Iris pigment epithelial cell (primary cell): ENCODE measurements at regions not wholly inside any gene's neighbourhood (a gene's known extent, or its start where the extent isn't known, plus 50 kb on each side); places are given as distances from the start of the nearest gene placed in this dataset.

Source experiments
- DNase-seq: peaks from one replicate; pipeline ENCODE4 v3.0.0-alpha.2; 2011; ENCODE audit warnings: low read depth

- DNase-seq: peak; percentile 26
These were observed 168.1 kb upstream of the MBNL1 start for GRCh38 chr3:152100491-152101132.

- no peak for DNase-seq
These were observed 166.3 kb upstream of the MBNL1 start for GRCh38 chr3:152102410-152102809.

GRCh38 chr3:152103257-152103656, 165.5 kb upstream of the MBNL1 start:
- DNase-seq: no peak

GRCh38 chr3:152104847-152105415, 163.8 kb upstream of the MBNL1 start:
- no peak for DNase-seq

GRCh38 chr3:152105446-152105845, 163.3 kb upstream of the MBNL1 start:
- DNase-seq: no peak

- no peak for DNase-seq
These were observed 159.7 kb upstream of the MBNL1 start for GRCh38 chr3:152109038-152109437.

- DNase-seq: peak; percentile 69
These were observed 155.3 kb upstream of the MBNL1 start for GRCh38 chr3:152113413-152113812.

- DNase-seq: peak; percentile 30
These were observed 154.6 kb upstream of the MBNL1 start for GRCh38 chr3:152113992-152114651.

- peak; percentile 53 for DNase-seq
These were observed 148.0 kb upstream of the MBNL1 start for GRCh38 chr3:152120601-152121269.

- peak; percentile 93 for DNase-seq
These were observed 147.5 kb upstream of the MBNL1 start for GRCh38 chr3:152121270-152121636.

- no peak for DNase-seq
These were observed 145.9 kb upstream of the MBNL1 start for GRCh38 chr3:152122851-152123250.

GRCh38 chr3:152123457-152123856, 145.3 kb upstream of the MBNL1 start:
- DNase-seq: no peak

- peak; percentile 66 for DNase-seq
These were observed 142.5 kb upstream of the MBNL1 start for GRCh38 chr3:152126260-152126659.

- no peak for DNase-seq
These were observed 141.7 kb upstream of the MBNL1 start for GRCh38 chr3:152127058-152127457.

- DNase-seq: no peak
These were observed 140.4 kb upstream of the MBNL1 start for GRCh38 chr3:152128356-152128755.

- DNase-seq: no peak
These were observed 129.1 kb upstream of the MBNL1 start for GRCh38 chr3:152139651-152140050.

GRCh38 chr3:152146461-152146860, 122.3 kb upstream of the MBNL1 start:
- no peak for DNase-seq

GRCh38 chr3:152147748-152148147, 121.0 kb upstream of the MBNL1 start:
- DNase-seq: no peak

GRCh38 chr3:152148579-152148978, 120.2 kb upstream of the MBNL1 start:
- no peak for DNase-seq

GRCh38 chr3:152149832-152150231, 118.9 kb upstream of the MBNL1 start:
- DNase-seq: peak; percentile 38

GRCh38 chr3:152151216-152151876, 117.4 kb upstream of the MBNL1 start:
- no peak for DNase-seq
